Trophoblast cell (in vitro differentiated cells and primary cell): ENCODE measurements at regions not wholly inside any gene's neighbourhood (a gene's known extent, or its start where the extent isn't known, plus 50 kb on each side); places are given as distances from the start of the nearest gene placed in this dataset.
"Not testable (repeated sequence)": the region's sequence is repeated elsewhere in the genome, so short reads cannot be mapped to it uniquely, and the experiment has no call there.

ENCODE experiments used
- DNase-seq, 2 donors: peaks; one replicate each; pipeline ENCODE4 v3.0.0-alpha.2; 2016
- H2AFZ ChIP-seq: 2 replicates; pipeline ENCODE4 v1.6.1; 2013; ENCODE audit warnings: low read length, moderate library complexity, mild to moderate bottlenecking; ENCODE audit not compliant: insufficient read depth, poor library complexity
- H2AK5ac ChIP-seq: 2 replicates; pipeline ENCODE4 v1.6.1; 2013; ENCODE audit warnings: mild to moderate bottlenecking, low read length
- H2BK120ac ChIP-seq: 2 replicates; pipeline ENCODE4 v1.6.1; 2013; ENCODE audit warnings: low read length, mild to moderate bottlenecking, moderate library complexity; ENCODE audit not compliant: insufficient read depth, poor library complexity
- H2BK12ac ChIP-seq: 2 replicates; pipeline ENCODE4 v1.6.1; 2013; ENCODE audit warnings: mild to moderate bottlenecking, low read length, moderate library complexity
- H2BK5ac ChIP-seq: 2 replicates; pipeline ENCODE4 v1.6.1; 2013; ENCODE audit warnings: low read length, low read depth, moderate library complexity, mild to moderate bottlenecking; ENCODE audit not compliant: poor library complexity
- H3K14ac ChIP-seq: 2 replicates; pipeline ENCODE4 v1.6.1; 2013; ENCODE audit warnings: mild to moderate bottlenecking, low read length
- H3K18ac ChIP-seq: 2 replicates; pipeline ENCODE4 v1.6.1; 2013; ENCODE audit warnings: mild to moderate bottlenecking, low read length
- H3K23ac ChIP-seq: 2 replicates; pipeline ENCODE4 v1.6.1; 2013; ENCODE audit warnings: low read length
- H3K27ac ChIP-seq: 2 replicates; pipeline ENCODE4 v1.5.1; 2013; ENCODE audit warnings: low read depth, mild to moderate bottlenecking, inconsistent platforms, low read length, moderate library complexity
- H3K27me3 ChIP-seq: 2 replicates; pipeline ENCODE4 v1.6.1; 2013; ENCODE audit warnings: inconsistent platforms, mild to moderate bottlenecking, low read length, moderate library complexity; ENCODE audit not compliant: insufficient read depth
- H3K36me3 ChIP-seq, 2 experiments: 1 replicate in 1 of 2; 2 replicates in 1 of 2; pipeline ENCODE4 v1.6.1; 2013; ENCODE audit warnings: low read length in 2 of 2, mild to moderate bottlenecking in 2 of 2, moderate library complexity in 1 of 2; ENCODE audit not compliant: insufficient read depth in 2 of 2, control insufficient read depth in 1 of 2
- H3K4ac ChIP-seq: 2 replicates; pipeline ENCODE4 v1.6.1; 2013; ENCODE audit warnings: low read depth, mild to moderate bottlenecking, low read length, moderate library complexity
- H3K4me1 ChIP-seq, 2 experiments: 1 replicate in 1 of 2; 2 replicates in 1 of 2; pipeline ENCODE4 v1.6.1; 2013; ENCODE audit warnings: low read length in 2 of 2, mild to moderate bottlenecking in 2 of 2, moderate library complexity in 1 of 2; ENCODE audit not compliant: insufficient read depth in 2 of 2, control insufficient read depth in 1 of 2
- H3K4me2 ChIP-seq: 2 replicates; pipeline ENCODE4 v1.6.1; 2013; ENCODE audit warnings: inconsistent platforms, mild to moderate bottlenecking, low read length, moderate library complexity
- H3K4me3 ChIP-seq: 2 replicates; pipeline ENCODE4 v1.5.1; 2013; ENCODE audit warnings: mild to moderate bottlenecking, low read depth, low read length, inconsistent platforms
- H3K79me1 ChIP-seq: one replicate; pipeline ENCODE4 v1.6.1; 2013; ENCODE audit warnings: low read length
- H3K79me2 ChIP-seq: 2 replicates; pipeline ENCODE4 v1.6.1; 2013; ENCODE audit warnings: low read length, mild to moderate bottlenecking; ENCODE audit not compliant: control insufficient read depth, insufficient read depth, poor library complexity
- H3K9ac ChIP-seq: 2 replicates; pipeline ENCODE4 v1.6.1; 2013; ENCODE audit warnings: mild to moderate bottlenecking, low read length
- H3K9me3 ChIP-seq: 2 replicates; pipeline ENCODE4 v1.6.1; 2013; ENCODE audit warnings: low read depth, mild to moderate bottlenecking, control low read depth, inconsistent platforms, low read length; ENCODE audit not compliant: insufficient read depth
- H4K12ac ChIP-seq: 2 replicates; pipeline ENCODE4 v1.6.1; 2013; ENCODE audit warnings: low read depth, mild to moderate bottlenecking, low read length, moderate library complexity
- H4K8ac ChIP-seq: 2 replicates; pipeline ENCODE4 v1.6.1; 2013; ENCODE audit warnings: low read depth, mild to moderate bottlenecking, low read length, moderate library complexity
- H4K91ac ChIP-seq: one replicate; pipeline ENCODE4 v1.6.1; 2013; ENCODE audit warnings: low read depth, mild to moderate bottlenecking, low read length, moderate library complexity
- WGBS: extraction: QIAGEN DNeasy Blood & Tissue Kit; methylation state at CpG from one replicate; pipeline ENCODE4 v1.1.7; 2013; ENCODE audit warnings: missing lambda C conversion rate; ENCODE audit not compliant: insufficient read length, insufficient coverage; ENCODE audit errors: extremely low coverage; 5-methylcytosine and 5-hydroxymethylcytosine counted together

DNA sequence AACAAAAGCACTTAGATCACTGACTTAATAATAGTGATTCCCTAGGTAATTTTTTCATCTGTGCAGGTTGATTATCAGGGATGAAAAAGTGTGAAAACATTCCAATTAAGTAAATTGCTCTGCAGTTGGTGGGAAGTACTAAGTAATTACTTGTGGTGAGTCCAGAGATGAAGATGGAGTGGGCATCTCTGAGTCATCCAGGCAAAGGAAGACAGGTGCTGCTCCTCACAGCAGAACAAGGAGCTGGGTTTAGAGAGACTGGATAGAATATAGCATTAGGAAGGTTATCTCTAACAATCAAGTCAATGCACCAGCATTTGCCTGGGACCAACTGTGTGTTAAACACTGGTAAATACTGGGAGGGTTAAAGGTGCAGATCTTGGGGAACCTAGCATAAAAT lies 174.0 kb upstream of the SPATA31A3 start:
- not testable (repeated sequence) for H2BK12ac ChIP-seq, H3K4ac ChIP-seq, H3K79me2 ChIP-seq, H2BK120ac ChIP-seq, H3K79me1 ChIP-seq, H2AK5ac ChIP-seq, H2BK5ac ChIP-seq, H3K4me1 ChIP-seq, H3K14ac ChIP-seq, H3K27ac ChIP-seq, H3K18ac ChIP-seq, H2AFZ ChIP-seq, H3K9me3 ChIP-seq, H3K36me3 ChIP-seq, DNase-seq, H3K4me2 ChIP-seq, H4K12ac ChIP-seq, H3K23ac ChIP-seq, H3K9ac ChIP-seq, H4K8ac ChIP-seq, H3K4me3 ChIP-seq, H3K27me3 ChIP-seq, H4K91ac ChIP-seq

DNA sequence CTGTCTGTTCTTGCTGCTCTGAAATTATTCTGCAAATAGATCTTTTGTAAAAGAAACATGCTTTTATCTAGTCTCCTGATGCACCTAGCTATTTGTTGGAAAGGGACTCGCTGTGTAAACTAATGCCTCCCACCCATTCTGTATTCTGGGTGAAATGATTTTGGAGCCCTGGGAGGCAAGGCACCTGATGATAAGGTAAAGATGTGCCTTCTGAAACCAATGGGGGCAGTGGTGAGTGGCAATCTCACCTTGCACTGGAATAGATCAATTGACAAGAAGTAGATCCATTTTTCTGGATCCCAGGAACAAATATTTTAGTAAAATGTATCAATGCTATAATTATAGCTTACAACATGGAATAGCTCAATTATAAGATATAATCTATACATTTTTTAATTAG lies 170.5 kb upstream of the SPATA31A3 start:
- not testable (repeated sequence) for H3K79me1 ChIP-seq, H3K14ac ChIP-seq, H4K8ac ChIP-seq, H3K27ac ChIP-seq, H2AFZ ChIP-seq, H4K91ac ChIP-seq, H2BK120ac ChIP-seq, H2BK5ac ChIP-seq, H3K18ac ChIP-seq, H4K12ac ChIP-seq, H3K4ac ChIP-seq, H3K79me2 ChIP-seq, DNase-seq, H3K27me3 ChIP-seq, H3K4me2 ChIP-seq, H2BK12ac ChIP-seq, H2AK5ac ChIP-seq, H3K23ac ChIP-seq, H3K36me3 ChIP-seq, H3K9me3 ChIP-seq, H3K4me1 ChIP-seq, H3K4me3 ChIP-seq, H3K9ac ChIP-seq
- no CpG with 5 or more reads among the region's 1 CpG for WGBS

DNA sequence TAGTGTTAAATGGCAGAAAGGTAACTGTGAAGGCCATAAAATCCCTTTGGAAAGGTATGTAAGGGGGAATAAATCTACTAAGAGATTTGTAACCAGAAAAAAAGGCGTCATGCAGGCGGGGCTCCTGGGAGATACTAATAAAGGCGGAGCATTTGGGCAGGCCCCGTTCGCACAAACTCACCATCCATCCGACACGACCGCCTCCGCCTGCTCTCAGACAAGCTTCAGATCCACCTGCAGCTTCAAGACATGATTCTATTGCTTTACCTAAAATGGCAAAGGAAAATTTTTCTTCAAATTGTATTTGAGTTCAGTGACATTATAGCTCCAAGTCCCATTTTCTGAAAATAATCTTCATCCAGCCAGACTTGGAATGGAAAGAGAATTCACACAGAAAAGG lies 162.9 kb upstream of the SPATA31A3 start:
- H3K4me1 ChIP-seq, H3K9ac ChIP-seq, H2BK12ac ChIP-seq, H3K27ac ChIP-seq, H4K12ac ChIP-seq, H3K79me2 ChIP-seq, H2AK5ac ChIP-seq, H3K4ac ChIP-seq, H2BK120ac ChIP-seq, H3K14ac ChIP-seq, H4K91ac ChIP-seq, H4K8ac ChIP-seq, H3K23ac ChIP-seq, H3K4me2 ChIP-seq, H2BK5ac ChIP-seq, H3K9me3 ChIP-seq, H3K36me3 ChIP-seq, H3K27me3 ChIP-seq, H3K4me3 ChIP-seq, H3K79me1 ChIP-seq, H3K18ac ChIP-seq, H2AFZ ChIP-seq, DNase-seq: not testable (repeated sequence)
- WGBS, result no CpG with 5 or more reads among the region's 9 CpGs

DNA sequence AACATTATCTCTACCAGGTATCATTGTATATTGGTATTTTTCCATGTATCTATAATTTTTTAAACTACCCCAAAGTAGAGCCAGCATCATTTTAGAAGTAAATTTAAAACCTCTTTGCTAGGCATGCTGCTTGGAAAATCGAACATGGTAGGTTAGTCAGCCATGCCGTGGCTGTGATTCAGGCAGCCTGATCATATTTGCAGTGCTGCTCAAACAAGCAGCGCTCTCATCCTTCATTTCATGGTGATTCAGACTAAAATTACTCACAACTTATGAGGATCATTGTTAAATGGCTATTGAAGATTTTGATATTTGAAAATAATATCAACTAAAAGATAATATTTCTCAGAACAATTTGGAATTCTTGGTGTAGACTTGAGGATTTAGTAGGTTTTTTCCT lies 161.2 kb upstream of the SPATA31A3 start:
- H3K14ac ChIP-seq, H4K91ac ChIP-seq, H3K79me1 ChIP-seq, H2AK5ac ChIP-seq, H3K36me3 ChIP-seq, H3K79me2 ChIP-seq, H4K8ac ChIP-seq, H3K23ac ChIP-seq, H3K4me1 ChIP-seq, H2BK5ac ChIP-seq, H3K9me3 ChIP-seq, H2AFZ ChIP-seq, H3K4me2 ChIP-seq, DNase-seq, H2BK120ac ChIP-seq, H2BK12ac ChIP-seq, H3K18ac ChIP-seq, H4K12ac ChIP-seq, H3K9ac ChIP-seq, H3K27ac ChIP-seq, H3K4me3 ChIP-seq, H3K27me3 ChIP-seq, H3K4ac ChIP-seq: not testable (repeated sequence)
- no CpG with 5 or more reads among the region's 3 CpGs for WGBS
